ENCODE measurements at regions not wholly inside any gene's neighbourhood (a gene's known extent, or its start where the extent isn't known, plus 50 kb on each side); places are given as distances from the start of the nearest gene placed in this dataset.

DNA sequence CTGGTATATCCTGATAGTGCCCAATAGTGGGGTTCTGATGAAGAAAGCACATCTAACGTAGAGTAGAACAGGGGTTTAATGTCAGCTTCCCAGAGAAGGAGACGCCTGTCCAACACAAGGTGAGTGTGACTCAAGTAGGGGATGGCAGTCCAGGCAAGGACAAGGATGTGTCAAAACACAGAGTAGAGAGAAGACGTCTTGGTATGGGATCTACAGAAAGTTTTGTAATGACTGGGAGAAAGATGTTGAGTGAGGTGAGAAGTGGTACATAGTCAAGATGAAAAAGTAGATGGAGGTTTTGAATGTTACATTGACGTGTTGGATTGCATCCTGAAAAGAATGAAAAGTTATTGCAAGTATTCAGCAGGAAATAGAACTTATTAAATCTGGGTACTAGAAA, 124.4 kb downstream of the TMA16 start:
- WGBS, result 71% methylated on average over 4 of the region's 4 CpGs
- Histone ChIP-seq H3K4me1 (ENCODE audit: control insufficient read depth in 4 of 4, insufficient read depth in 4 of 4, low read length in 3 of 4) (no peaks in the 10 kb centered on the region), H3K27ac (ENCODE audit: low read depth in 1 of 2, low read length in 2 of 2) (no peak overlapping the region), H3K4me3 (ENCODE audit: low read depth in 1 of 3, low read length in 3 of 3) (no peak overlapping the region), H3K27me3 (ENCODE audit: control insufficient read depth in 4 of 4, insufficient read depth in 4 of 4, low read length in 3 of 4) (peaks cover 0 to 2% (median 0%) of the 10 kb centered on the region in 4 donors), H3K36me3 (ENCODE audit: control insufficient read depth in 4 of 4, insufficient read depth in 3 of 4, low read depth in 1 of 4, low read length in 3 of 4) (no peaks in the 10 kb centered on the region), H3K9ac (ENCODE audit: low read depth in 1 of 2, low read length in 2 of 2) (no peak overlapping the region), H3K9me3 (ENCODE audit: control insufficient read depth in 4 of 4, low read length in 3 of 4) (no peaks in the 10 kb centered on the region)
- DNase-seq (ENCODE audit: low spot score), result no peak
- TF ChIP-seq TAF1 (conservative IDR thresholded peaks at IDR 0.05) (no peak), RAD21 (IDR thresholded peaks at IDR 0.05) (no peak), NR2F2 (IDR thresholded peaks at IDR 0.05) (no peak), FOXA2 (IDR thresholded peaks at IDR 0.05) (no peak)
- TF ChIP-seq, protein P1, sequence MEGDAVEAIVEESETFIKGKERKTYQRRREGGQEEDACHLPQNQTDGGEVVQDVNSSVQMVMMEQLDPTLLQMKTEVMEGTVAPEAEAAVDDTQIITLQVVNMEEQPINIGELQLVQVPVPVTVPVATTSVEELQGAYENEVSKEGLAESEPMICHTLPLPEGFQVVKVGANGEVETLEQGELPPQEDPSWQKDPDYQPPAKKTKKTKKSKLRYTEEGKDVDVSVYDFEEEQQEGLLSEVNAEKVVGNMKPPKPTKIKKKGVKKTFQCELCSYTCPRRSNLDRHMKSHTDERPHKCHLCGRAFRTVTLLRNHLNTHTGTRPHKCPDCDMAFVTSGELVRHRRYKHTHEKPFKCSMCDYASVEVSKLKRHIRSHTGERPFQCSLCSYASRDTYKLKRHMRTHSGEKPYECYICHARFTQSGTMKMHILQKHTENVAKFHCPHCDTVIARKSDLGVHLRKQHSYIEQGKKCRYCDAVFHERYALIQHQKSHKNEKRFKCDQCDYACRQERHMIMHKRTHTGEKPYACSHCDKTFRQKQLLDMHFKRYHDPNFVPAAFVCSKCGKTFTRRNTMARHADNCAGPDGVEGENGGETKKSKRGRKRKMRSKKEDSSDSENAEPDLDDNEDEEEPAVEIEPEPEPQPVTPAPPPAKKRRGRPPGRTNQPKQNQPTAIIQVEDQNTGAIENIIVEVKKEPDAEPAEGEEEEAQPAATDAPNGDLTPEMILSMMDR (IDR thresholded peaks at IDR 0.05; ENCODE audit: low read depth, low read length, missing input control), result no peak
- TF ChIP-seq, protein P2, sequence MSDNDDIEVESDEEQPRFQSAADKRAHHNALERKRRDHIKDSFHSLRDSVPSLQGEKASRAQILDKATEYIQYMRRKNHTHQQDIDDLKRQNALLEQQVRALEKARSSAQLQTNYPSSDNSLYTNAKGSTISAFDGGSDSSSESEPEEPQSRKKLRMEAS (IDR thresholded peaks at IDR 0.05), result no peak

DNA sequence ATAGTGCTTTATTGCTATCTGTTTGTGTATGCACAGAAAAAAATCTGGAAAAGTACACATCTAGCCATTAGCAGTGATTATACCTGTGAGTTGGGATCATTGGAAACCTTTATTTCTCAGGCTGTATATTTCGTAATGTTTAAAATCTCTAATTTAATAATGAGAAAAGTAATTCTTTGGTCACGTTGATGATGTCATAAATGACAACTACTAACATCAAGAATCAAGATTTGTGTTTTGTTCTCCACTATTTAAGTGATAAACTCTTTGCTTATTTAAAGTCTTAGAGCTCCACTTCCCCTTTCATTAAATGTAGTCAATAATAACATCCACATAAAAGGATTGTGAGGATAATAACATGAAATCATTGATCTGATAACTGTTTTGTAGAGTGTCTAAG, 126.2 kb downstream of the TMA16 start:
- H3K27me3 ChIP-seq (ENCODE audit: control insufficient read depth in 4 of 4, insufficient read depth in 4 of 4, low read length in 3 of 4), result peaks cover 0 to 2% (median 0%) of the 10 kb centered on the region in 4 donors
- no peaks in the 10 kb centered on the region for H3K9me3 ChIP-seq (ENCODE audit: control insufficient read depth in 4 of 4, low read length in 3 of 4)
- no peaks in the 10 kb centered on the region for H3K4me1 ChIP-seq (ENCODE audit: control insufficient read depth in 4 of 4, insufficient read depth in 4 of 4, low read length in 3 of 4)
- no peak overlapping the region for H3K9ac ChIP-seq (ENCODE audit: low read depth in 1 of 2, low read length in 2 of 2)
- no peak for DNase-seq (ENCODE audit: low spot score)
- no peak overlapping the region for H3K4me3 ChIP-seq (ENCODE audit: low read depth in 1 of 3, low read length in 3 of 3)
- no peaks in the 10 kb centered on the region for H3K36me3 ChIP-seq (ENCODE audit: control insufficient read depth in 4 of 4, insufficient read depth in 3 of 4, low read depth in 1 of 4, low read length in 3 of 4)
- no peak for TF ChIP-seq HNF4A (conservative IDR thresholded peaks at IDR 0.05)
- no peak for TF ChIP-seq RXRA (IDR thresholded peaks at IDR 0.05)
- TF ChIP-seq, protein P3, sequence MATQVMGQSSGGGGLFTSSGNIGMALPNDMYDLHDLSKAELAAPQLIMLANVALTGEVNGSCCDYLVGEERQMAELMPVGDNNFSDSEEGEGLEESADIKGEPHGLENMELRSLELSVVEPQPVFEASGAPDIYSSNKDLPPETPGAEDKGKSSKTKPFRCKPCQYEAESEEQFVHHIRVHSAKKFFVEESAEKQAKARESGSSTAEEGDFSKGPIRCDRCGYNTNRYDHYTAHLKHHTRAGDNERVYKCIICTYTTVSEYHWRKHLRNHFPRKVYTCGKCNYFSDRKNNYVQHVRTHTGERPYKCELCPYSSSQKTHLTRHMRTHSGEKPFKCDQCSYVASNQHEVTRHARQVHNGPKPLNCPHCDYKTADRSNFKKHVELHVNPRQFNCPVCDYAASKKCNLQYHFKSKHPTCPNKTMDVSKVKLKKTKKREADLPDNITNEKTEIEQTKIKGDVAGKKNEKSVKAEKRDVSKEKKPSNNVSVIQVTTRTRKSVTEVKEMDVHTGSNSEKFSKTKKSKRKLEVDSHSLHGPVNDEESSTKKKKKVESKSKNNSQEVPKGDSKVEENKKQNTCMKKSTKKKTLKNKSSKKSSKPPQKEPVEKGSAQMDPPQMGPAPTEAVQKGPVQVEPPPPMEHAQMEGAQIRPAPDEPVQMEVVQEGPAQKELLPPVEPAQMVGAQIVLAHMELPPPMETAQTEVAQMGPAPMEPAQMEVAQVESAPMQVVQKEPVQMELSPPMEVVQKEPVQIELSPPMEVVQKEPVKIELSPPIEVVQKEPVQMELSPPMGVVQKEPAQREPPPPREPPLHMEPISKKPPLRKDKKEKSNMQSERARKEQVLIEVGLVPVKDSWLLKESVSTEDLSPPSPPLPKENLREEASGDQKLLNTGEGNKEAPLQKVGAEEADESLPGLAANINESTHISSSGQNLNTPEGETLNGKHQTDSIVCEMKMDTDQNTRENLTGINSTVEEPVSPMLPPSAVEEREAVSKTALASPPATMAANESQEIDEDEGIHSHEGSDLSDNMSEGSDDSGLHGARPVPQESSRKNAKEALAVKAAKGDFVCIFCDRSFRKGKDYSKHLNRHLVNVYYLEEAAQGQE (IDR thresholded peaks at IDR 0.05), result no peak
- TF ChIP-seq, protein P4, sequence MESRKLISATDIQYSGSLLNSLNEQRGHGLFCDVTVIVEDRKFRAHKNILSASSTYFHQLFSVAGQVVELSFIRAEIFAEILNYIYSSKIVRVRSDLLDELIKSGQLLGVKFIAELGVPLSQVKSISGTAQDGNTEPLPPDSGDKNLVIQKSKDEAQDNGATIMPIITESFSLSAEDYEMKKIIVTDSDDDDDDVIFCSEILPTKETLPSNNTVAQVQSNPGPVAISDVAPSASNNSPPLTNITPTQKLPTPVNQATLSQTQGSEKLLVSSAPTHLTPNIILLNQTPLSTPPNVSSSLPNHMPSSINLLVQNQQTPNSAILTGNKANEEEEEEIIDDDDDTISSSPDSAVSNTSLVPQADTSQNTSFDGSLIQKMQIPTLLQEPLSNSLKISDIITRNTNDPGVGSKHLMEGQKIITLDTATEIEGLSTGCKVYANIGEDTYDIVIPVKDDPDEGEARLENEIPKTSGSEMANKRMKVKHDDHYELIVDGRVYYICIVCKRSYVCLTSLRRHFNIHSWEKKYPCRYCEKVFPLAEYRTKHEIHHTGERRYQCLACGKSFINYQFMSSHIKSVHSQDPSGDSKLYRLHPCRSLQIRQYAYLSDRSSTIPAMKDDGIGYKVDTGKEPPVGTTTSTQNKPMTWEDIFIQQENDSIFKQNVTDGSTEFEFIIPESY (IDR thresholded peaks at IDR 0.05), result no peak
- TF ChIP-seq, protein P1 (IDR thresholded peaks at IDR 0.05; ENCODE audit: low read depth, low read length, missing input control), result no peak
- no peak for TF ChIP-seq NR2F2 (IDR thresholded peaks at IDR 0.05)
- TF ChIP-seq FOXA2 (IDR thresholded peaks at IDR 0.05), result no peak
- TF ChIP-seq SP1 (IDR thresholded peaks at IDR 0.05), result no peak
- no peak for TF ChIP-seq GABPA (IDR thresholded peaks at IDR 0.05 in 1 of 2, conservative IDR thresholded peaks at IDR 0.05 in 1 of 2)
- no peak for TF ChIP-seq RAD21 (IDR thresholded peaks at IDR 0.05)
- no peak for TF ChIP-seq TAF1 (conservative IDR thresholded peaks at IDR 0.05)
- TF ChIP-seq FOXA1 (IDR thresholded peaks at IDR 0.05), result no peak
- TF ChIP-seq, protein P5, sequence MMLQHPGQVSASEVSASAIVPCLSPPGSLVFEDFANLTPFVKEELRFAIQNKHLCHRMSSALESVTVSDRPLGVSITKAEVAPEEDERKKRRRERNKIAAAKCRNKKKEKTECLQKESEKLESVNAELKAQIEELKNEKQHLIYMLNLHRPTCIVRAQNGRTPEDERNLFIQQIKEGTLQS (IDR thresholded peaks at IDR 0.05), result no peak
- TF ChIP-seq JUND (IDR thresholded peaks at IDR 0.05), result no peak
- H3K27ac ChIP-seq (ENCODE audit: low read depth in 1 of 2, low read length in 2 of 2), result no peak overlapping the region
- WGBS, result 67% methylated on average over 2 of the region's 2 CpGs

All from liver (tissue), 8 donors.